AG09319 (cell line): ENCODE measurements at regions not wholly inside any gene's neighbourhood (a gene's known extent, or its start where the extent isn't known, plus 50 kb on each side); places are given as distances from the start of the nearest gene placed in this dataset.
A peak's percentile ranks its signal among the peaks of the same experiment; 100 is the strongest.

Experiments used
- DNase-seq: peaks from one replicate; pipeline ENCODE4 v3.0.0-alpha.2; 2010; ENCODE audit warnings: low read depth; ENCODE audit errors: extremely low read depth
- CTCF ChIP-seq: IDR thresholded peaks from 2 replicates; pipeline ENCODE4 v1.5.1; 2011; ENCODE audit warnings: low read depth, mild to moderate bottlenecking, inconsistent platforms, low read length, moderate library complexity

GRCh38 chr12:93957870-93958269 is 190.5 kb upstream of the PLXNC1 start:
- DNase-seq = peak; percentile 23
- TF ChIP-seq CTCF = no peak; the same call in 1 of the 2 replicates

GRCh38 chr12:93959657-93960056 is 188.7 kb upstream of the PLXNC1 start:
- no peak for DNase-seq
- TF ChIP-seq CTCF = no peak

GRCh38 chr12:93960521-93960920 is 187.9 kb upstream of the PLXNC1 start:
- TF ChIP-seq CTCF = no peak
- DNase-seq = no peak

GRCh38 chr12:93962336-93962735 is 186.0 kb upstream of the PLXNC1 start:
- no peak for DNase-seq
- no peak for TF ChIP-seq CTCF

- no peak for DNase-seq
- no peak for TF ChIP-seq CTCF
Measured at GRCh38 chr12:93964936-93965335, 183.4 kb upstream of the PLXNC1 start.

GRCh38 chr12:93966516-93967133 is 181.8 kb upstream of the PLXNC1 start:
- no peak for TF ChIP-seq CTCF
- no peak for DNase-seq

GRCh38 chr12:93967454-93967853 is 180.9 kb upstream of the PLXNC1 start:
- TF ChIP-seq CTCF = no peak
- DNase-seq = no peak
